ENCODE measurements at regions not wholly inside any gene's neighbourhood (a gene's known extent, or its start where the extent isn't known, plus 50 kb on each side); places are given as distances from the start of the nearest gene placed in this dataset. TPM values are rescaled to one million over a fixed set of nuclear protein-coding genes. Genes with fewer than 3 reads are reported as not detected.
"Not testable (repeated sequence)": the region's sequence is repeated elsewhere in the genome, so short reads cannot be mapped to it uniquely, and the experiment has no call there.

DNA sequence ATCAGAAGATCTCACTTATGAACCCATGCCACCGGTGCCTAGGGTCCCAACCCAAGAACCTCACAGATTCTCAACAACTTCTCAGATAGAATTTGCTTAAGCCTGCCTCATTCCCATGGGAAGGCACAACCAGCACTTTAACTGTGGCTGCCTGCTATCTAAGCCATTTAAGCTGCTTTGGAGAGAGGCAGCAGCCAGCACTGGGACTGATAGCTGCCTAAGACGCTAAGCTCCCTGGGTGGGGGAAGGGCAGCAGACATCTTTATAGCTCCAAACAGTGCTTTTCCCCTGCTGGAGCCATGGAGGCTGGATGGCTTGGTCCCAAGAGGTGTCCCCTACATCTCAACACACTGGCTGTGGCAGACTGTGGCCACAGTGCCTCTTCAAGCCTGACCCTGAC, 1268.6 kb downstream of the FAM133A start:
- TF ChIP-seq, protein P1, sequence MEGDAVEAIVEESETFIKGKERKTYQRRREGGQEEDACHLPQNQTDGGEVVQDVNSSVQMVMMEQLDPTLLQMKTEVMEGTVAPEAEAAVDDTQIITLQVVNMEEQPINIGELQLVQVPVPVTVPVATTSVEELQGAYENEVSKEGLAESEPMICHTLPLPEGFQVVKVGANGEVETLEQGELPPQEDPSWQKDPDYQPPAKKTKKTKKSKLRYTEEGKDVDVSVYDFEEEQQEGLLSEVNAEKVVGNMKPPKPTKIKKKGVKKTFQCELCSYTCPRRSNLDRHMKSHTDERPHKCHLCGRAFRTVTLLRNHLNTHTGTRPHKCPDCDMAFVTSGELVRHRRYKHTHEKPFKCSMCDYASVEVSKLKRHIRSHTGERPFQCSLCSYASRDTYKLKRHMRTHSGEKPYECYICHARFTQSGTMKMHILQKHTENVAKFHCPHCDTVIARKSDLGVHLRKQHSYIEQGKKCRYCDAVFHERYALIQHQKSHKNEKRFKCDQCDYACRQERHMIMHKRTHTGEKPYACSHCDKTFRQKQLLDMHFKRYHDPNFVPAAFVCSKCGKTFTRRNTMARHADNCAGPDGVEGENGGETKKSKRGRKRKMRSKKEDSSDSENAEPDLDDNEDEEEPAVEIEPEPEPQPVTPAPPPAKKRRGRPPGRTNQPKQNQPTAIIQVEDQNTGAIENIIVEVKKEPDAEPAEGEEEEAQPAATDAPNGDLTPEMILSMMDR (IDR thresholded peaks at IDR 0.05; ENCODE audit: insufficient read depth, low read length), result no peak
- no peak overlapping the region for H3K4me3 ChIP-seq (ENCODE audit: low read depth, low read length)
- DNase-seq (ENCODE audit: low read depth), result no peak

DNA sequence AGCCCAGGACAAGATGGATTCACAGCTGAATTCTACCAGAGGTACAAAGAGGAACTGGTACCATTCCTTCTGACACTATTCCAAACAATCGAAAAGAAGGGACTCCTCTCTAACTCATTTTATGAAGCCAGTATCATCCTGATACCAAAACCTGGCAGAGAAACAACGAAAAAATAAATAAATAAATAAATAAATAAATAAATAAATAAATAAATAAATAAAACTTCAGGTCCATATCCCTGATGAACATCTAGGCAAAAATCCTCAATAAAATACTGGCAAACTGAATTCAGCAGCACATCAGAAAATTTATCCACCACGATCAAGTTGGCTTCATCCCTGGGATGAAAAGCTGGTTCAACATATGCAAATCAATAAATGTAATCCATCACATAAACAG, 1272.1 kb downstream of the FAM133A start:
- DNase-seq (ENCODE audit: low read depth); H3K4me3 ChIP-seq (ENCODE audit: low read depth, low read length): not testable (repeated sequence)

DNA sequence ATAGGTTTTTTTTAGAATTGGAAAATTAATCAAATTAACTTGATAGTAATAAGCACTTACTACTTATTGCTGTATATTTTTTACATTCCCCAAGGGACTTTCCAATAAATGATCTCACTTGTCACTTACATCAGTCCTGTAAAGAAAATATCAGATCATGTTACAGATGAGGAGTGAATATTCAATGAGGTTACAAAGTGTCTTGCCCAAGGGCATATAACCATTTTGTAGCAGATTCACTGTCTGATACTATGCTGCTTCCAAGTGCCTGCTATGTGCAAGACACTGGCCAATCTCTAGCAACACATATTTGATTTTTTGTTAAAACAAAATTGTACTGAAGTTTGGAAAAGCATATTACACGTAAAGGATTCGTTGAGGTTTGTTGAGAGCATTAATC, 1287.7 kb downstream of the FAM133A start:
- TF ChIP-seq, protein P1 (IDR thresholded peaks at IDR 0.05; ENCODE audit: insufficient read depth, low read length), result no peak
- no peak for DNase-seq (ENCODE audit: low read depth)
- no peak overlapping the region for H3K4me3 ChIP-seq (ENCODE audit: low read depth, low read length)

DNA sequence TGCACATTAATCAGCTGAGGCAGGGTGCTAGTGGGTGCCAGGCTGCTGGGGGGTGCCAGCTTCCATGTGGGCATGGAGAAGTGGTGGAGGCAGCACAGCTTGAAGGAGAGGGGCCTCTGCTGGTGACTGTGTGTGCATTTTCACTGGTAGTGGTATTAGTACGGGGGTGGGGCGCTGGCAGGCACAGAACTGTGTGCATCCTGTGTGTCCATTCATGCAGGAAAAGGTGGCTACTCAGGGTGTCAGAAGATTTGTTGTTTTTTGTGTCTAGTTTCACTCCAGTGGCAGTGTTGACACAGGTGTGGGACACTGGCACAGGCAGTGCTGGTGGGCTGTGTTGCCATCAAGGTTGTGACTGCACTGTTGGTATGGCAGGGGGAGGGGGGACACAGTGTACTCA, 1303.6 kb downstream of the FAM133A start:
- no peak for DNase-seq (ENCODE audit: low read depth)
- H3K4me3 ChIP-seq (ENCODE audit: low read depth, low read length), result no peak overlapping the region
- TF ChIP-seq, protein P1 (IDR thresholded peaks at IDR 0.05; ENCODE audit: insufficient read depth, low read length), result no peak

DNA sequence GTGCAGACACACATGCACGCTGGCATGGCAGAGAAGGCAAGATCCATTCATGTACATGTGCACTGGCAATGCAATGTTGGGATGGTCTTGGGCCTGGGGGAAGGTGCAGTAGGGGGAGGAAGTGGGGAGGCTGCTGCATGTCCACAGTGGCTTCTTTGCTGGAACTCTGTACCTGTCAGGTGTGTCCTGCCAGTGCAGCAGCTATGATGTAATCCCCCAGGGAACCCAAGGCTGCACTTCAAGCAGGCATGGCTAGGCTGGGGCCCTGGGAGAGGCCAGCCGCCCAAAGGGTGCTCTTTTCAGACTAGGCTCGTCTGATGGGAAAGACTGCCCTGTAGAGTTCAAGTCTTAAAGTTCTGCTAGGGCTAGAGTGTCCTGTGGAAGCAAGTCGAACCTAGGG, 1304.0 kb downstream of the FAM133A start:
- no peak overlapping the region for H3K4me3 ChIP-seq (ENCODE audit: low read depth, low read length)
- TF ChIP-seq, protein P1 (IDR thresholded peaks at IDR 0.05; ENCODE audit: insufficient read depth, low read length), result no peak
- DNase-seq (ENCODE audit: low read depth), result no peak

Small RNA genes lying in the stretch of these regions (small RNA-seq; reads per million reads assigned to genes)
- gene RF00019, result not detected

Measured in fibroblast of the aortic adventitia (primary cell).